ENCODE measurements at regions not wholly inside any gene's neighbourhood (a gene's known extent, or its start where the extent isn't known, plus 50 kb on each side); places are given as distances from the start of the nearest gene placed in this dataset.

- no peak overlapping the region for H3K4me3 ChIP-seq
- ATAC-seq = no peak
- no peaks in the 10 kb centered on the region; the same call in 1 of the 2 replicates for H3K36me3 ChIP-seq (ENCODE audit: insufficient read depth)
- no peaks in the 10 kb centered on the region for H4K20me1 ChIP-seq (replicated peaks; ENCODE audit: insufficient read depth)
- H3K4me1 ChIP-seq (ENCODE audit: insufficient read depth) = 0 out of 2 replicates have a peak, but pooled peaks cover 3% of the 10 kb centered on the region
- DNase-seq (ENCODE audit: low spot score) = no peak
- no peak overlapping the region for H2AFZ ChIP-seq
- peaks cover 5% of the 10 kb centered on the region; the same call in 1 of the 3 replicates for H3K36me3 Mint-ChIP-seq (ENCODE audit: low read depth)
- no peaks in the 10 kb centered on the region for H3K27me3 Mint-ChIP-seq (ENCODE audit: insufficient read depth, low read depth, poor library complexity)
- no peak overlapping the region for H3K4me2 ChIP-seq
- no peaks in the 10 kb centered on the region for H3K79me2 ChIP-seq (replicated peaks; ENCODE audit: insufficient read depth)
- peaks cover 4% of the 10 kb centered on the region; the same call in 2 of the 3 replicates for H3K9me3 Mint-ChIP-seq
- no peaks in the 10 kb centered on the region for H3K9me2 ChIP-seq (ENCODE audit: insufficient read depth)
- H3F3A ChIP-seq (replicated peaks; ENCODE audit: low read depth) = no peaks in the 10 kb centered on the region
- no peak overlapping the region for H3K27ac Mint-ChIP-seq
- H3K4me3 Mint-ChIP-seq = no peak overlapping the region
- H3K4me1 Mint-ChIP-seq = peaks cover 6% of the 10 kb centered on the region; the same call in 1 of the 3 replicates
- TF ChIP-seq, protein P1, sequence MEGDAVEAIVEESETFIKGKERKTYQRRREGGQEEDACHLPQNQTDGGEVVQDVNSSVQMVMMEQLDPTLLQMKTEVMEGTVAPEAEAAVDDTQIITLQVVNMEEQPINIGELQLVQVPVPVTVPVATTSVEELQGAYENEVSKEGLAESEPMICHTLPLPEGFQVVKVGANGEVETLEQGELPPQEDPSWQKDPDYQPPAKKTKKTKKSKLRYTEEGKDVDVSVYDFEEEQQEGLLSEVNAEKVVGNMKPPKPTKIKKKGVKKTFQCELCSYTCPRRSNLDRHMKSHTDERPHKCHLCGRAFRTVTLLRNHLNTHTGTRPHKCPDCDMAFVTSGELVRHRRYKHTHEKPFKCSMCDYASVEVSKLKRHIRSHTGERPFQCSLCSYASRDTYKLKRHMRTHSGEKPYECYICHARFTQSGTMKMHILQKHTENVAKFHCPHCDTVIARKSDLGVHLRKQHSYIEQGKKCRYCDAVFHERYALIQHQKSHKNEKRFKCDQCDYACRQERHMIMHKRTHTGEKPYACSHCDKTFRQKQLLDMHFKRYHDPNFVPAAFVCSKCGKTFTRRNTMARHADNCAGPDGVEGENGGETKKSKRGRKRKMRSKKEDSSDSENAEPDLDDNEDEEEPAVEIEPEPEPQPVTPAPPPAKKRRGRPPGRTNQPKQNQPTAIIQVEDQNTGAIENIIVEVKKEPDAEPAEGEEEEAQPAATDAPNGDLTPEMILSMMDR (conservative IDR thresholded peaks at IDR 0.05; ENCODE audit: low read depth in 2 of 2) = no peak
- TF ChIP-seq, protein P2, sequence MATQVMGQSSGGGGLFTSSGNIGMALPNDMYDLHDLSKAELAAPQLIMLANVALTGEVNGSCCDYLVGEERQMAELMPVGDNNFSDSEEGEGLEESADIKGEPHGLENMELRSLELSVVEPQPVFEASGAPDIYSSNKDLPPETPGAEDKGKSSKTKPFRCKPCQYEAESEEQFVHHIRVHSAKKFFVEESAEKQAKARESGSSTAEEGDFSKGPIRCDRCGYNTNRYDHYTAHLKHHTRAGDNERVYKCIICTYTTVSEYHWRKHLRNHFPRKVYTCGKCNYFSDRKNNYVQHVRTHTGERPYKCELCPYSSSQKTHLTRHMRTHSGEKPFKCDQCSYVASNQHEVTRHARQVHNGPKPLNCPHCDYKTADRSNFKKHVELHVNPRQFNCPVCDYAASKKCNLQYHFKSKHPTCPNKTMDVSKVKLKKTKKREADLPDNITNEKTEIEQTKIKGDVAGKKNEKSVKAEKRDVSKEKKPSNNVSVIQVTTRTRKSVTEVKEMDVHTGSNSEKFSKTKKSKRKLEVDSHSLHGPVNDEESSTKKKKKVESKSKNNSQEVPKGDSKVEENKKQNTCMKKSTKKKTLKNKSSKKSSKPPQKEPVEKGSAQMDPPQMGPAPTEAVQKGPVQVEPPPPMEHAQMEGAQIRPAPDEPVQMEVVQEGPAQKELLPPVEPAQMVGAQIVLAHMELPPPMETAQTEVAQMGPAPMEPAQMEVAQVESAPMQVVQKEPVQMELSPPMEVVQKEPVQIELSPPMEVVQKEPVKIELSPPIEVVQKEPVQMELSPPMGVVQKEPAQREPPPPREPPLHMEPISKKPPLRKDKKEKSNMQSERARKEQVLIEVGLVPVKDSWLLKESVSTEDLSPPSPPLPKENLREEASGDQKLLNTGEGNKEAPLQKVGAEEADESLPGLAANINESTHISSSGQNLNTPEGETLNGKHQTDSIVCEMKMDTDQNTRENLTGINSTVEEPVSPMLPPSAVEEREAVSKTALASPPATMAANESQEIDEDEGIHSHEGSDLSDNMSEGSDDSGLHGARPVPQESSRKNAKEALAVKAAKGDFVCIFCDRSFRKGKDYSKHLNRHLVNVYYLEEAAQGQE (IDR thresholded peaks at IDR 0.05; ENCODE audit: unreplicated experiment) = no peak
- TF ChIP-seq POLR2AphosphoS5 (IDR thresholded peaks at IDR 0.05; ENCODE audit: low read depth) (no peak), JUNB (IDR thresholded peaks at IDR 0.05; ENCODE audit: unreplicated experiment) (no peak), NANOG (IDR thresholded peaks at IDR 0.05; ENCODE audit: borderline replicate concordance) (no peak), ZNF114 (CRISPR knock-in tag; IDR thresholded peaks at IDR 0.05) (no peak), CREB1 (CRISPR knock-in tag; IDR thresholded peaks at IDR 0.05; ENCODE audit: low read depth) (no peak), EZH2 (IDR thresholded peaks at IDR 0.05; ENCODE audit: low read depth, unreplicated experiment) (no peak), ZNF331 (CRISPR knock-in tag; IDR thresholded peaks at IDR 0.05; ENCODE audit: low read depth) (no peak), ZNF462 (CRISPR knock-in tag; IDR thresholded peaks at IDR 0.05) (no peak), STAT1 (IDR thresholded peaks at IDR 0.05; ENCODE audit: unreplicated experiment) (no peak)
- TF ChIP-seq, protein P3, sequence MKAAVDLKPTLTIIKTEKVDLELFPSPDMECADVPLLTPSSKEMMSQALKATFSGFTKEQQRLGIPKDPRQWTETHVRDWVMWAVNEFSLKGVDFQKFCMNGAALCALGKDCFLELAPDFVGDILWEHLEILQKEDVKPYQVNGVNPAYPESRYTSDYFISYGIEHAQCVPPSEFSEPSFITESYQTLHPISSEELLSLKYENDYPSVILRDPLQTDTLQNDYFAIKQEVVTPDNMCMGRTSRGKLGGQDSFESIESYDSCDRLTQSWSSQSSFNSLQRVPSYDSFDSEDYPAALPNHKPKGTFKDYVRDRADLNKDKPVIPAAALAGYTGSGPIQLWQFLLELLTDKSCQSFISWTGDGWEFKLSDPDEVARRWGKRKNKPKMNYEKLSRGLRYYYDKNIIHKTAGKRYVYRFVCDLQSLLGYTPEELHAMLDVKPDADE (IDR thresholded peaks at IDR 0.05) = no peak
- H3K27me3 ChIP-seq (ENCODE audit: insufficient read depth) = no peaks in the 10 kb centered on the region
- no peak overlapping the region for H3K27ac ChIP-seq (ENCODE audit: low read depth)
These were observed 1646.6 kb upstream of the PCDH7 start for GRCh38 chr4:29073571-29073970.
